H1 (cell line): ENCODE measurements at regions not wholly inside any gene's neighbourhood (a gene's known extent, or its start where the extent isn't known, plus 50 kb on each side); places are given as distances from the start of the nearest gene placed in this dataset.

Experiments
- CTCF ChIA-PET: fragments of 300-600 bp; sonication (Branson Sonifier 250); formaldehyde crosslinking; loops from one replicate; lab custom pipeline; 2021; ENCODE audit not compliant: partially characterized antibody; lab: Charles Lee
- POLR2A ChIA-PET: fragments of 300-600 bp; sonication (Branson Sonifier 250); formaldehyde crosslinking; loops from one replicate; lab custom pipeline; 2021; ENCODE audit warnings: inconsistent platforms; ENCODE audit not compliant: partially characterized antibody; lab: Charles Lee
- DNase-seq, 2 experiments: peaks; one replicate each; pipeline versions ENCODE4 v3.0.0 to v3.0.0-alpha.2; 2010 to 2022; ENCODE audit warnings: low spot score in 2 of 2, low read depth in 1 of 2, mixed read lengths in 1 of 2
- FAIRE-seq: peaks from 2 replicates; lab custom pipeline; 2011; peaks lifted over from hg19 to GRCh38; lab: Jason Lieb, UNC
- H2AFZ ChIP-seq: 2 replicates; pipeline ENCODE4 v1.8.1; 2012; ENCODE audit warnings: low read length, inconsistent platforms
- H2AK5ac ChIP-seq: 2 replicates; pipeline ENCODE4 v1.6.1; 2013; ENCODE audit warnings: low read depth, low read length
- H2BK120ac ChIP-seq: replicated peaks from 2 replicates; pipeline ENCODE3; 2013; ENCODE audit warnings: low read depth, low read length, inconsistent platforms
- H2BK12ac ChIP-seq: 2 replicates; pipeline ENCODE4 v1.6.1; 2013; ENCODE audit warnings: low read depth, low read length
- H2BK15ac ChIP-seq: 2 replicates; pipeline ENCODE4 v1.6.1; 2013; ENCODE audit warnings: low read length
- H2BK20ac ChIP-seq: 2 replicates; pipeline ENCODE4 v1.6.1; 2013; ENCODE audit warnings: low read length
- H2BK5ac ChIP-seq: 2 replicates; pipeline ENCODE4 v1.6.1; 2013; ENCODE audit warnings: low read depth, low read length
- H3K14ac ChIP-seq: 2 replicates; pipeline ENCODE4 v1.6.1; 2013; ENCODE audit warnings: inconsistent platforms; ENCODE audit not compliant: insufficient read length
- H3K18ac ChIP-seq: 2 replicates; pipeline ENCODE4 v1.6.1; 2013; ENCODE audit warnings: low read length; ENCODE audit errors: extremely low read depth
- H3K23ac ChIP-seq: 2 replicates; pipeline ENCODE4 v1.6.1; 2013; ENCODE audit warnings: inconsistent platforms; ENCODE audit not compliant: insufficient read length
- H3K23me2 ChIP-seq: 2 replicates; pipeline ENCODE4 v1.6.1; 2013; ENCODE audit warnings: low read depth, low read length
- H3K27ac ChIP-seq: 2 replicates; pipeline ENCODE4 v1.6.1; 2011; ENCODE audit warnings: low read depth, low read length, inconsistent platforms
- H3K27me3 ChIP-seq, 4 experiments: replicated peaks in 1 of 4; 1 replicate in 1 of 4; 2 replicates in 3 of 4; pipeline versions ENCODE4 v1.6.1 to v1.8.1; 2011 to 2013; ENCODE audit warnings: low read length in 3 of 4, mild to moderate bottlenecking in 3 of 4, inconsistent platforms in 2 of 4, mixed read lengths in 2 of 4, moderate library complexity in 1 of 4; ENCODE audit not compliant: control insufficient read depth in 3 of 4, insufficient read depth in 3 of 4; ENCODE audit errors: extremely low read depth in 1 of 4
- H3K36me3 ChIP-seq, 4 experiments: 2 replicates each; pipeline versions ENCODE4 v1.6.1 to v1.8.1; 2011 to 2013; ENCODE audit warnings: mild to moderate bottlenecking in 4 of 4, low read length in 3 of 4, moderate library complexity in 2 of 4, control low read depth in 1 of 4, inconsistent platforms in 1 of 4; ENCODE audit not compliant: insufficient read depth in 4 of 4, control insufficient read depth in 2 of 4
- H3K4ac ChIP-seq: replicated peaks from 2 replicates; pipeline ENCODE3; 2013; ENCODE audit warnings: low read length, low read depth, mixed read lengths, inconsistent platforms; ENCODE audit not compliant: insufficient read length
- H3K4me1 ChIP-seq, 4 experiments: replicated peaks in 1 of 4; 1 replicate in 1 of 4; 2 replicates in 3 of 4; pipeline versions ENCODE4 v1.6.1 to v1.8.1; 2011 to 2013; ENCODE audit warnings: low read length in 3 of 4, inconsistent platforms in 2 of 4, mixed read lengths in 1 of 4; ENCODE audit not compliant: insufficient read depth in 4 of 4, control insufficient read depth in 3 of 4
- H3K4me2 ChIP-seq, 2 experiments: 2 replicates each; pipeline versions ENCODE4 v1.6.1 to v1.8.1; 2011 to 2013; ENCODE audit warnings: low read depth in 2 of 2, low read length in 2 of 2, control low read depth in 1 of 2, inconsistent platforms in 1 of 2, mild to moderate bottlenecking in 1 of 2; ENCODE audit not compliant: insufficient read depth in 1 of 2
- H3K4me3 ChIP-seq, 4 experiments: fragments of 200-600, 300-600 bp in 1 of 4; sonication (generic), shearing (Covaris generic), sonication (Bioruptor Twin) in 1 of 4; 2 replicates each; pipeline versions ENCODE4 v1.5.1 to v1.8.1; 2011 to 2016; ENCODE audit warnings: low read length in 4 of 4, low read depth in 3 of 4, control low read depth in 2 of 4, inconsistent platforms in 2 of 4, mild to moderate bottlenecking in 2 of 4, mixed read lengths in 1 of 4, moderate library complexity in 1 of 4; ENCODE audit not compliant: insufficient read depth in 2 of 4; ENCODE audit errors: extremely low read depth in 1 of 4
- H3K56ac ChIP-seq: replicated peaks from 2 replicates; pipeline ENCODE3; 2013; ENCODE audit warnings: low read depth, mild to moderate bottlenecking, mixed read lengths, low read length, inconsistent platforms; ENCODE audit not compliant: insufficient read length
- H3K79me1 ChIP-seq: 2 replicates; pipeline ENCODE4 v1.6.1; 2013; ENCODE audit warnings: low read depth, low read length, control low read depth
- H3K79me2 ChIP-seq, 2 experiments: 2 replicates each; pipeline versions ENCODE4 v1.6.1 to v1.8.1; 2012 to 2013; ENCODE audit warnings: low read length in 2 of 2, mild to moderate bottlenecking in 2 of 2, inconsistent platforms in 1 of 2; ENCODE audit not compliant: insufficient read depth in 2 of 2, control insufficient read depth in 1 of 2
- H3K9ac ChIP-seq, 4 experiments: replicated peaks in 1 of 4; 1 replicate in 1 of 4; 2 replicates in 3 of 4; pipeline versions ENCODE4 v1.6.1 to v1.8.1; 2011 to 2013; ENCODE audit warnings: low read depth in 3 of 4, low read length in 3 of 4, control low read depth in 2 of 4, mild to moderate bottlenecking in 2 of 4, moderate library complexity in 2 of 4, inconsistent platforms in 1 of 4; ENCODE audit errors: extremely low read depth in 1 of 4
- H3K9me3 ChIP-seq, 2 experiments: 2 replicates each; pipeline versions ENCODE4 v1.6.1 to v1.8.1; 2012 to 2013; ENCODE audit warnings: mild to moderate bottlenecking in 2 of 2, moderate library complexity in 2 of 2, control low read depth in 1 of 2, inconsistent platforms in 1 of 2, low read depth in 1 of 2, low read length in 1 of 2, mixed read lengths in 1 of 2; ENCODE audit not compliant: insufficient read depth in 2 of 2
- H4K20me1 ChIP-seq, 2 experiments: replicated peaks in 1 of 2; 2 replicates each; pipeline versions ENCODE3 to v1.8.1; 2011 to 2013; ENCODE audit warnings: inconsistent platforms in 2 of 2, low read length in 2 of 2, mild to moderate bottlenecking in 1 of 2; ENCODE audit not compliant: insufficient read depth in 2 of 2, control insufficient read depth in 1 of 2
- H4K5ac ChIP-seq: 2 replicates; pipeline ENCODE4 v1.6.1; 2013; ENCODE audit warnings: low read length, low read depth, mixed read lengths, inconsistent platforms; ENCODE audit not compliant: insufficient read length
- H4K8ac ChIP-seq: 2 replicates; pipeline ENCODE4 v1.8.0; 2013; ENCODE audit warnings: mild to moderate bottlenecking, moderate library complexity, low read length, inconsistent platforms; ENCODE audit not compliant: insufficient read depth; ENCODE audit errors: extremely low read depth
- H4K91ac ChIP-seq: replicated peaks from 2 replicates; pipeline ENCODE3; 2013; ENCODE audit warnings: low read length, mixed read lengths, inconsistent platforms; ENCODE audit not compliant: insufficient read length
- CBX5 ChIP-seq: fragments of 300-800, 300-1000 bp; sonication (generic); IDR thresholded peaks from 2 replicates; pipeline ENCODE4 v1.7.1; 2016; ENCODE audit warnings: antibody characterized with exemption, low read length, low read depth
- CBX8 ChIP-seq: fragments of 300-800, 300-1000 bp; sonication (generic); IDR thresholded peaks from 2 replicates; pipeline ENCODE4 v1.7.1; 2016; ENCODE audit warnings: low read depth, low read length, borderline replicate concordance
- CEBPB ChIP-seq: IDR thresholded peaks from 2 replicates; pipeline ENCODE4 v1.6.1; 2012; ENCODE audit warnings: low read depth, low read length
- CHD2 ChIP-seq: IDR thresholded peaks from 2 replicates; pipeline ENCODE4 v1.6.1; 2012; ENCODE audit warnings: low read length, improper control_type of control experiment
- EZH2 ChIP-seq: fragments of 200-600 bp; sonication (generic); IDR thresholded peaks from 2 replicates; pipeline ENCODE4 v1.7.1; 2012; ENCODE audit warnings: low read depth, mild to moderate bottlenecking, moderate library complexity, low read length, inconsistent platforms; ENCODE audit not compliant: severe bottlenecking
- GTF2F1 ChIP-seq: IDR thresholded peaks from 2 replicates; pipeline ENCODE4 v1.6.1; 2012; ENCODE audit warnings: low read depth, low read length, improper control_type of control experiment, borderline replicate concordance
- HDAC2 ChIP-seq, 2 experiments: fragments of 300-600 bp in 1 of 2; sonication (generic) in 1 of 2; IDR thresholded peaks; 2 replicates each; pipeline ENCODE4 v1.6.1; 2011 to 2012; ENCODE audit warnings: low read depth in 2 of 2, low read length in 2 of 2, mild to moderate bottlenecking in 2 of 2, moderate library complexity in 2 of 2, borderline replicate concordance in 1 of 2, inconsistent platforms in 1 of 2
- JUN ChIP-seq: IDR thresholded peaks from 2 replicates; pipeline ENCODE4 v1.6.1; 2011; ENCODE audit warnings: low read depth, mild to moderate bottlenecking, improper control_type of control experiment, low read length
- NANOG ChIP-seq: IDR thresholded peaks from 2 replicates; pipeline ENCODE4 v1.6.1; 2011; ENCODE audit warnings: low read length, low read depth, mild to moderate bottlenecking, inconsistent platforms; ENCODE audit not compliant: insufficient read depth, poor library complexity, severe bottlenecking
- SIRT6 ChIP-seq: IDR thresholded peaks from one replicate; pipeline ENCODE4 v1.7.1; 2012; ENCODE audit warnings: low read length, inconsistent platforms
- SRF ChIP-seq: IDR thresholded peaks from 2 replicates; pipeline ENCODE4 v1.6.1; 2011; ENCODE audit warnings: mild to moderate bottlenecking, low read depth, low read length, moderate library complexity
- WGBS, 2 experiments: shearing (Covaris generic) in 1 of 2; methylation state at CpG; one replicate each; pipeline versions ENCODE4 v1.1.6 to v1.1.7; 2013 to 2015; ENCODE audit warnings: low lambda C conversion rate in 2 of 2, mixed read lengths in 2 of 2, inconsistent platforms in 1 of 2, low coverage in 1 of 2, missing lambda C conversion rate in 1 of 2; ENCODE audit not compliant: insufficient replicate concordance in 2 of 2, insufficient coverage in 1 of 2, insufficient read length in 1 of 2; ENCODE audit errors: extremely low coverage in 1 of 2, missing lambda C conversion rate in 1 of 2; 5-methylcytosine and 5-hydroxymethylcytosine counted together

GRCh38 chr5:121008041-121008440 is 543.9 kb downstream of the PRR16 start:
- WGBS, 2 experiments = 84% methylated on average over 1 of the region's 1 CpG; no CpG with 5 or more reads in 1 of the 2 experiments
- Histone ChIP-seq H2BK20ac (no peak overlapping the region), H4K20me1 (no peaks in the 10 kb centered on the region), H4K5ac (no peak overlapping the region), H3K9ac (no peak overlapping the region), H3K79me1 (no peaks in the 10 kb centered on the region), H3K14ac (no peak overlapping the region), H3K27ac (no peak overlapping the region), H3K56ac (no peak overlapping the region), H2BK5ac (no peak overlapping the region), H2AK5ac (no peak overlapping the region), H2BK15ac (no peak overlapping the region), H3K23ac (no peak overlapping the region), H3K4ac (no peak overlapping the region), H4K91ac (no peak overlapping the region), H3K9me3 (no peaks in the 10 kb centered on the region), H4K8ac (no peak overlapping the region), H3K4me1 (no peaks in the 10 kb centered on the region), H2AFZ (no peak overlapping the region), H3K4me2 (no peak overlapping the region), H3K27me3 (no peaks in the 10 kb centered on the region), H3K4me3 (no peak overlapping the region), H2BK120ac (no peak overlapping the region), H3K36me3 (no peaks in the 10 kb centered on the region), H3K18ac (no peak overlapping the region), H3K23me2 (no peaks in the 10 kb centered on the region), H2BK12ac (no peak overlapping the region), H3K79me2 (no peaks in the 10 kb centered on the region)
- DNase-seq = no peak
- ChIA-PET POLR2A (no interaction called here), CTCF (no interaction called here)
- FAIRE-seq = no peak
- TF ChIP-seq NANOG (no peak), SIRT6 (no peak), CEBPB (no peak), CBX8 (no peak), JUN (no peak), HDAC2 (IDR thresholded peaks at IDR 0.05; ENCODE audit: borderline replicate concordance in 1 of 2, low read depth in 2 of 2, low read length in 2 of 2) (no peak), SRF (no peak), CBX5 (no peak), EZH2 (no peak), CHD2 (no peak), GTF2F1 (no peak)
